K562 (cell line): ENCODE measurements at regions not wholly inside any gene's neighbourhood (a gene's known extent, or its start where the extent isn't known, plus 50 kb on each side); places are given as distances from the start of the nearest gene placed in this dataset.

Experiments
- HNRNPL ChIP-seq: fragments of 200-400 bp; formaldehyde crosslinking; IDR thresholded peaks from 2 replicates; pipeline ENCODE4 v1.6.1; 2017; ENCODE audit warnings: low read depth, mild to moderate bottlenecking, low read length
- SNRNP70 ChIP-seq: fragments of 200-400 bp; formaldehyde crosslinking; optimal IDR thresholded peaks from 2 replicates; pipeline ENCODE3; 2017; ENCODE audit warnings: low read depth, low read length
- TFAM ChIP-seq: fragments of 250-450 bp; sonication (Bioruptor Pico); conservative IDR thresholded peaks from 2 replicates; pipeline ENCODE4 v1.5.0; 2021; ENCODE audit warnings: mild to moderate bottlenecking, moderate library complexity
- ZBTB33 ChIP-seq: sonication (generic); formaldehyde crosslinking; IDR thresholded peaks from 2 replicates; pipeline ENCODE4 v1.8.1; 2023; ENCODE audit warnings: mild to moderate bottlenecking, missing genetic modification reagents
- TF ChIP-seq, protein P1 (sequence below): sonication (generic); formaldehyde crosslinking; IDR thresholded peaks from 2 replicates; pipeline ENCODE4 v1.5.0; 2020; ENCODE audit warnings: missing genetic modification reagents
- TF ChIP-seq, protein P2 (sequence below): fragments of 450-650 bp; IDR thresholded peaks from 2 replicates; pipeline ENCODE4 v1.6.1; 2016; ENCODE audit warnings: missing biosample characterization, missing genetic modification characterization

DNA sequence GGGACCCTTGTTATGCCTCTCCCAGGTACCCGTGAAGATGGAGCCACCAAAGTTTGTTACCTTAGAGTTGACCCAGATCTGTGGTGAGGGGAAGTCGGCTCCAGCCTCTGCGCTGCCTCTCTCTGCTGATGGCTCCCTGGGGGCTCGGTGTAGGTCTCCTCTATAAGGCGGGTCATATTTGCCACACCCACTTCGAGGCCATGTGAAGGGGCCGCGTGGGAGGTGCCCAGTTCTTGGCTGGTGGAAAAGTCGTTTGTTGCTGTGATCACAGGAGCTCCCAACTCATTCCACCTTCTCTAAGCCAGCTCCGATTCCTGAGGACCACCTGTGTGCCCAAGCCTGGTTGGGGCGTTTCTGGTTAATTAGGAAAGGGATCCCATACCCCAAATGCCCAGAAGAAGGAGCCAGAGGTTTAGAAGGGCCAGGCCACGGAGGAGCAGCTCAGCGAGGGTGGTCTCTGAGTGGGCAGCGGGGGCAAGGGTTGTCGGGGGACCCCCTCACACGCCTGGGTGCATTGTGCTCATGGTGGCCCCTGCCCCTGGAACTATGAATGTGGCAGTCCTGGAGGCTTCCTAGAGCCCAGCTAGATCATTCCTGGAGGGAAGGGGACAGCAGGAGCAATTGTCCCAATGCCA lies 296.5 kb downstream of the ZNF536 start (continued):
- TF ChIP-seq, protein P1, sequence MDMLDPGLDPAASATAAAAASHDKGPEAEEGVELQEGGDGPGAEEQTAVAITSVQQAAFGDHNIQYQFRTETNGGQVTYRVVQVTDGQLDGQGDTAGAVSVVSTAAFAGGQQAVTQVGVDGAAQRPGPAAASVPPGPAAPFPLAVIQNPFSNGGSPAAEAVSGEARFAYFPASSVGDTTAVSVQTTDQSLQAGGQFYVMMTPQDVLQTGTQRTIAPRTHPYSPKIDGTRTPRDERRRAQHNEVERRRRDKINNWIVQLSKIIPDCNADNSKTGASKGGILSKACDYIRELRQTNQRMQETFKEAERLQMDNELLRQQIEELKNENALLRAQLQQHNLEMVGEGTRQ (CRISPR knock-in tag): no peak
- no peak for TF ChIP-seq TFAM (CRISPR knock-in tag)
- no peak for TF ChIP-seq SNRNP70
- TF ChIP-seq HNRNPL: no peak
- TF ChIP-seq ZBTB33 (CRISPR knock-in tag): no peak
- TF ChIP-seq, protein P2, sequence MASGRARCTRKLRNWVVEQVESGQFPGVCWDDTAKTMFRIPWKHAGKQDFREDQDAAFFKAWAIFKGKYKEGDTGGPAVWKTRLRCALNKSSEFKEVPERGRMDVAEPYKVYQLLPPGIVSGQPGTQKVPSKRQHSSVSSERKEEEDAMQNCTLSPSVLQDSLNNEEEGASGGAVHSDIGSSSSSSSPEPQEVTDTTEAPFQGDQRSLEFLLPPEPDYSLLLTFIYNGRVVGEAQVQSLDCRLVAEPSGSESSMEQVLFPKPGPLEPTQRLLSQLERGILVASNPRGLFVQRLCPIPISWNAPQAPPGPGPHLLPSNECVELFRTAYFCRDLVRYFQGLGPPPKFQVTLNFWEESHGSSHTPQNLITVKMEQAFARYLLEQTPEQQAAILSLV (tag): no peak
